Testis (tissue), 2 donors: ENCODE measurements at regions not wholly inside any gene's neighbourhood (a gene's known extent, or its start where the extent isn't known, plus 50 kb on each side); places are given as distances from the start of the nearest gene placed in this dataset.

ENCODE experiments used
- DNase-seq: peaks from one replicate; pipeline ENCODE4 v3.0.0-alpha.2; 2019
- H3K27ac ChIP-seq, 2 donors: fragments of 200-600 bp; sonication (generic); one replicate each; pipeline ENCODE4 v1.5.1; 2019
- H3K27me3 ChIP-seq: fragments of 200-600 bp; sonication (generic); one replicate; pipeline ENCODE4 v1.5.1; 2019
- H3K36me3 ChIP-seq: fragments of 200-600 bp; sonication (generic); one replicate; pipeline ENCODE4 v1.5.1; 2017; ENCODE audit warnings: low read depth; ENCODE audit errors: missing control alignments
- H3K4me1 ChIP-seq: fragments of 200-600 bp; sonication (generic); one replicate; pipeline ENCODE4 v1.5.1; 2019
- H3K4me3 ChIP-seq, 2 donors: fragments of 200-600 bp; sonication (generic); one replicate each; pipeline ENCODE4 v1.5.1; 2017 to 2019
- H3K9me3 ChIP-seq: fragments of 200-600 bp; sonication (generic); one replicate; pipeline ENCODE4 v1.5.1; 2017
- CTCF ChIP-seq, 3 experiments: fragments of 450-650 bp in 2 of 3; fragments of 200-600 bp in 1 of 3; sonication (generic) in 1 of 3; IDR thresholded peaks; one replicate each; pipeline ENCODE4 v1.5.1; 2016 to 2019; ENCODE audit warnings: antibody characterized with exemption in 3 of 3, mild to moderate bottlenecking in 2 of 3, moderate library complexity in 1 of 3
- POLR2A ChIP-seq: fragments of 450-650 bp; IDR thresholded peaks from one replicate; pipeline ENCODE4 v1.6.1; 2017; ENCODE audit warnings: antibody characterized with exemption, mild to moderate bottlenecking, moderate library complexity
- WGBS, 2 donors: methylation state at CpG; one replicate each; pipeline ENCODE4 v1.1.5; 2018; 5-methylcytosine and 5-hydroxymethylcytosine counted together
- intact Hi-C: fragments of 100-400 bp; cut with DNase I; formaldehyde crosslinking; loops from one replicate; pipeline ENCODE4 v1.15.1; 2023; ENCODE audit warnings: low total_unique reads

GRCh38 chr2:194014639-194015038, 1642.4 kb upstream of the SLC39A10 start:
- no peak for TF ChIP-seq CTCF (IDR thresholded peaks at IDR 0.05)
- no peak for TF ChIP-seq POLR2A
- 81 to 89% methylated on average over 2 of the region's 2 CpGs for WGBS, 2 donors
- no peaks in the 10 kb centered on the region for H3K9me3 ChIP-seq
- no peak overlapping the region for H3K4me3 ChIP-seq
- H3K27me3 ChIP-seq: no peaks in the 10 kb centered on the region
- H3K36me3 ChIP-seq: no peaks in the 10 kb centered on the region
- DNase-seq: no peak
- intact Hi-C loops: no loop called here
- no peaks in the 10 kb centered on the region for H3K4me1 ChIP-seq
- no peak overlapping the region for H3K27ac ChIP-seq

GRCh38 chr2:194004590-194005206, 1652.3 kb upstream of the SLC39A10 start:
- H3K27me3 ChIP-seq: no peaks in the 10 kb centered on the region
- no peak overlapping the region for H3K27ac ChIP-seq
- no peaks in the 10 kb centered on the region for H3K9me3 ChIP-seq
- no peak for DNase-seq
- H3K4me3 ChIP-seq: no peak overlapping the region
- no peaks in the 10 kb centered on the region for H3K36me3 ChIP-seq
- no peak for TF ChIP-seq POLR2A
- TF ChIP-seq CTCF (IDR thresholded peaks at IDR 0.05): no peak
- H3K4me1 ChIP-seq: no peaks in the 10 kb centered on the region
- intact Hi-C loops: no loop called here
- WGBS, 2 donors: 81 to 93% methylated on average over 2 of the region's 2 CpGs

DNA sequence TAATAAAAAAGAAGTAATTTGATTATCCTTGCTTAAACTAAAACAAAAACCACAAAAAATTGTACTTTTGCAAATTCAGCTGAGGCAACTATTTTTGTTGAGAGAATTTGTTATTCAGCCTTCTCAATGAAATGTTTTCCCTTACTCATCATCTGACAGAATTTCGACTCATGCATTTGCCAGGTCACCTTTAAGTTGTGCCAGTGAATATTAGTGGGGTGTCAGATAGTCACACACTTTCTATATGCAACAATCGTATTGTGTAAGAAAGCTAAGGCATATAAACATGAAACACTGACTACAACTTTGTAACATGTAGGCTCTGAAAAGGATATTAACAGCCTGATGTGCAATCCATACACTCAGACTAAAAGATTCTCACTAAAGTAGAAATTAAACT, 1653.1 kb upstream of the SLC39A10 start:
- no peak overlapping the region for H3K4me3 ChIP-seq
- TF ChIP-seq POLR2A: no peak
- TF ChIP-seq CTCF (IDR thresholded peaks at IDR 0.05): no peak
- no peak for DNase-seq
- intact Hi-C loops: no loop called here
- no peaks in the 10 kb centered on the region for H3K9me3 ChIP-seq
- no peak overlapping the region for H3K27ac ChIP-seq
- no peaks in the 10 kb centered on the region for H3K27me3 ChIP-seq
- WGBS, 2 donors: 87 to 88% methylated on average over 2 of the region's 2 CpGs
- no peaks in the 10 kb centered on the region for H3K4me1 ChIP-seq
- H3K36me3 ChIP-seq: no peaks in the 10 kb centered on the region

- DNase-seq: no peak
- TF ChIP-seq POLR2A (no peak), CTCF (IDR thresholded peaks at IDR 0.05) (no peak)
- intact Hi-C loops: no loop called here
- H3K4me3 ChIP-seq: no peak overlapping the region
- no peaks in the 10 kb centered on the region for H3K36me3 ChIP-seq
- H3K9me3 ChIP-seq: no peaks in the 10 kb centered on the region
- H3K4me1 ChIP-seq: no peaks in the 10 kb centered on the region
- 78 to 84% methylated on average over 8 to 22 of the region's 23 CpGs for WGBS, 2 donors
- no peak overlapping the region for H3K27ac ChIP-seq
- no peaks in the 10 kb centered on the region for H3K27me3 ChIP-seq
Observed at GRCh38 chr2:194002699-194003368, 1654.2 kb upstream of the SLC39A10 start.

DNA sequence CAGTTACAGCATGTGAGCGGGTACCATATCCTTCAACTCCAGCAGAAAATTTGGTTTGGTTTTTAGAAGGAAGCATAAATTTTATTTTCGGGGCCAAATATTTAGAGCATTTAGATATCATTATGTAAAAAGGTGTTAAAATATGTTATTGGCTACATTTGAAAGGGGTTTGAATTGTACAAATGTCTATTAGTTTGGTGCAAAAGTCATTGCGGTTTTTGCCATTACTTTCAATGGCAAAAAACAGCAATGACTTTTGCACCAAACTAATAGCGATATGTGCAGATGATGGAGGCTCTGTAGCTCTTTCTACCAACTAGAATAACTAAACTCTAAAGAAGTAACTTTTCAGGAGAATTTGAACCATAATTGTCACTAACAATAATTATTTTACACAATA, 1666.2 kb upstream of the SLC39A10 start:
- Histone ChIP-seq H3K4me3 (no peak overlapping the region), H3K27me3 (no peaks in the 10 kb centered on the region), H3K9me3 (no peaks in the 10 kb centered on the region), H3K36me3 (no peaks in the 10 kb centered on the region), H3K27ac (no peak overlapping the region), H3K4me1 (no peaks in the 10 kb centered on the region)
- intact Hi-C loops: no loop called here
- no peak for TF ChIP-seq POLR2A
- TF ChIP-seq CTCF (IDR thresholded peaks at IDR 0.05): no peak
- no peak for DNase-seq
- 62 to 66% methylated on average over 4 of the region's 4 CpGs for WGBS, 2 donors
